ENCODE measurements at regions not wholly inside any gene's neighbourhood (a gene's known extent, or its start where the extent isn't known, plus 50 kb on each side); places are given as distances from the start of the nearest gene placed in this dataset.

DNA sequence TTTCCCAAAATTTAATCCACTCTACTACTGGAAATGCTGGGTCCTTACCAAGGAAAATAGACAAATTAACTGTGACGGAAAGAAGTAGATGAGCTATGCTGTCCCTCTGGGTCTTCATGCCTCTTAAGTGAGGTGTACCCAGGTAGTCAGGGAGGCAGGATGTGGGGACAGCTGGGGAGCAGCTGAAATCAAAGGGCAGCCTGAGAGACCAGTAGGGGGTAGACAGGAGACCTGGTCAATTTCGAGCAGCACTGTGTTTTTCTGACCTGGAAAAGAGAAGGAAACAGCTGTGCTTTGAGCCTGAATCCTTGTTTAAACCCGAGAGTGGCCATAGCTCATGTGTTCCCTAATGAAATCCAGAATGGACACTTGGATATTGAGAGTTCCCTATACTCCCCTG, 587.3 kb downstream of the EFNB2 start:
- DNase-seq (ENCODE audit: low read depth, low spot score) = no peak

DNA sequence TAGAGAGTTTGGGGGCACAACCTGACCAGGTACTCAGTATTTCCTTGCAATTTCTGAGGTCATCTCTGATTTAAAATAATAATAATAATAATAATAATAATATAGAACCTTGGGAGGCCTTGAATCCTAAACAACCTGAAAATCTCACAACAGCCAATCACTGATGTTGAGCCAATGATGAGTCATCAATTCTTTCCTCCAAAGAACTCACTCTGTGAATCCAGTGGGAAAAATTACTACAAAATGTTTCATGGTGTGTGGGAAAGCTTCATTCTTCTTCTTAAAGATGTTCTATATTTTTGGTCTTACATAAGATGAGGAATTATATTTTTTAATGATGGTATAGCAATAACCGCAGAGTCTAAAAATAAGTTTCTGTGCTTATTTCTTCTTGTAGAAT, 594.6 kb downstream of the EFNB2 start:
- DNase-seq (ENCODE audit: low read depth, low spot score) = no peak

- DNase-seq (ENCODE audit: low read depth, low spot score) = no peak
Measured at GRCh38 chr13:105937451-105937850, 598.0 kb downstream of the EFNB2 start.

GRCh38 chr13:105936816-105937215, 598.6 kb downstream of the EFNB2 start:
- DNase-seq (ENCODE audit: low read depth, low spot score) = no peak

DNA sequence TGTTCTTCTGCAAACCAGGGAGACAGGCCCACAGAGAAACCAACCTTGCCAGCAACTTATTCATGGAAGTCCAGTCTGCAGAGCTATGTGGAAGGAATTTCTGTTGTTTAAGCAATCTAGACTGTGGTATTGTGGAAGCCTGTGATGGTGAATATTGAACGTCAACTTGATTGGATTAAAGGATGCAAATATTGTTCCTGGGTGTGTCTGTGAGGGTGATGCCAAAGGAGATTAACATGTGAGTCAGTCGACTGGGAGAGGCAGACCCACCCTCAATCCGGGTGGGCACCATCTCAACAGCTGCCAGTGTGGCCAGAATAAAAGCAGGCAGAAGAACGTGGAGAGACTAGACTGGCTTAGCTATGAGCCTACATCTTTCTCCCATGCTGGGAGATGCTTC, 606.0 kb downstream of the EFNB2 start:
- no peak for DNase-seq (ENCODE audit: low read depth, low spot score)

GRCh38 chr13:105928901-105929300, 606.6 kb downstream of the EFNB2 start:
- no peak for DNase-seq (ENCODE audit: low read depth, low spot score)

GRCh38 chr13:105928048-105928447, 607.4 kb downstream of the EFNB2 start:
- DNase-seq (ENCODE audit: low read depth, low spot score) = no peak

DNA sequence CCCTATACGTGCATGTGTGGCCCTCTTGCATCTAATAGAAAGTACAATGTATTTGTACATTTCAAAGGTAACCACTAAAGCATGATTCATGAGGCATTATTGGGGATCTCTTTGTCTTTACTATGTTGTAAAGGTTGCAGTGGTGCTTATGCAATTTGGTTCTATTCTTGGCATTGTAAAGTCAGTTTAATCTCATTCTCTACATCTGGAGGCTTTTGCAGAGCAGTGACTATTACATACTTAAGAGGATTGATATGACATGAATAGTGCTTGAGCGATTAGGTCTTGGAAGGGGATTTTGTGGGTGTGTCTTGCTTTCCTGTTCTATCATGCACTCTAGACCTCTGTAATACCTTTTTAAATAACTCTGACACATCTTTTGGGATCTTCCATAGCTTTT, 610.0 kb downstream of the EFNB2 start:
- no peak for DNase-seq (ENCODE audit: low read depth, low spot score)

- DNase-seq (ENCODE audit: low read depth, low spot score) = no peak
Measured at GRCh38 chr13:105921711-105922110, 613.8 kb downstream of the EFNB2 start.

GRCh38 chr13:105920370-105920769, 615.1 kb downstream of the EFNB2 start:
- no peak for DNase-seq (ENCODE audit: low read depth, low spot score)

DNA sequence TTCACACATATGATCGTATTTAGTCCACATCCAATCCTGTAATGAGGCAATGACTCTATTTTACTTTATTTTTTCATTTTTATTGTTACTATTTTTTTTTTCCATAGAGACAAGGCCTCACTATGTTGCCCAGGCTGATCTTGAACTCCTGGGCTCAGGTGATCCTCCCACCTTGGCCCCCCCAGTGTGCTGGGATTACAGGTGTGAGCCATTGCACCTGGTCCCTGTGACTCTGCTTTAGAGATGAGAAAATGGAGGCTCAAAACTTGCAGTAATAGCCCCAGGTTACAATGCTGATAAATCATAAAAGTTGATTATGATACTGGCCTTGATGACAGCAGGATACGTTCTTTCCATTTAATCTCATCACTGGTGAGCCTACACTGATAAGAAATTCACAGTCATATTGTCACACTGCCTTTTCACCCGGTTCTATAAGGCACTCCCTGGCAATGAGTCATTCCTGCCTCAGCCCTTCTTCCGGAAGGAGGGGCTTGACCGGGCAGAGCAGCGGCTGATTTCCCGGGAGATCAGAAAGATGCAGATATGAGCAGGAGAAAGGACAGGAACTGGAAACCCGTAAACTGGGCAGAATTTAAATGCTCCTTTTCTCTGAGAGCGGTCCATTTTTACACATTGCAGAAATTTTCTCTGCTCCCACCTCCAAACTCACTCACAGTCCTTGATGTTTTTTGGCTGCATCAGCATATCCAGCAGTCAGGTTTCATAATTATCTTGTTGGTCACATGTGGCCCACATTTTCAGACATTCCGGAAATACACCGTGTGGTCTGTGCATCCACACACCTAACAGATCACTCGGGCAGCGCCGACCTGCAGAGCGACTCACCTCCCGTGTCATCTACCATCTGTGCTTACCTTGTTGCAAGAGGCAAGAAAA, 616.4 kb downstream of the EFNB2 start:
- no peak for DNase-seq (ENCODE audit: low read depth, low spot score)

DNA sequence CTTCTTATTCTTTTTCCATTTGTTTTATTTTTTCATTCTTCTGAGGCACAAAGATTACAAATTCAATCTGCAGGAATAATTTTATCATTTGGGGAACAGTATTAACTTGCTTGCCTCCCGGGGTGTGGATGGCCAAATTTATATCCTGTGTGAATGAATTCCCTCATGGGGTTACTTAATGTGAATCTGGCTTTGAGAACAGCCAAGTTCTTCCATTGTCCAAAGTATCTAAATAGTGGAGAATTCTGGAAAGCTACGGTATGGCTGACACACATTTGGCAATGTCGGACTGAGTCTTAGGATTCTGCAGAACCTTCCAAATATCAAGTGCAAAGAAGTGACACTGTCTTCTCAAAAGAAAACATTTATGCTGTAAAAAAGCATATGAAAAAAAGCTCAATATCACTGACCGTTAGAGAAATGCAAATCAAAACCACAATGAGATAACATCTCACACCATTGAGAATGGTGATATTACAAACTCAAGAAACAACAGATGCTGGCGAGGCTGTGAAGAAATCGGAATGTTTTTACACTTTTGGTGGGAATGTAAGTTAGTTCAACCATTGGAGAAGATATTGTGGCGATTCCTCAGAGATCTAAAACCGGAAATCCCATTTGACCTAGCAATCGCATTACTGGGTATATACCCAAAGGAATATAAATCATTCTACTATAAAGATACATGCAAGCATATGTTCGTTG, 620.2 kb downstream of the EFNB2 start:
- no peak for DNase-seq (ENCODE audit: low read depth, low spot score)

GRCh38 chr13:105914291-105915036, 621.0 kb downstream of the EFNB2 start:
- DNase-seq (ENCODE audit: low read depth, low spot score) = no peak

GRCh38 chr13:105908586-105908985, 626.9 kb downstream of the EFNB2 start:
- DNase-seq (ENCODE audit: low read depth, low spot score) = no peak

- DNase-seq (ENCODE audit: low read depth, low spot score) = no peak
Measured at GRCh38 chr13:105907319-105908019, 628.0 kb downstream of the EFNB2 start.

DNA sequence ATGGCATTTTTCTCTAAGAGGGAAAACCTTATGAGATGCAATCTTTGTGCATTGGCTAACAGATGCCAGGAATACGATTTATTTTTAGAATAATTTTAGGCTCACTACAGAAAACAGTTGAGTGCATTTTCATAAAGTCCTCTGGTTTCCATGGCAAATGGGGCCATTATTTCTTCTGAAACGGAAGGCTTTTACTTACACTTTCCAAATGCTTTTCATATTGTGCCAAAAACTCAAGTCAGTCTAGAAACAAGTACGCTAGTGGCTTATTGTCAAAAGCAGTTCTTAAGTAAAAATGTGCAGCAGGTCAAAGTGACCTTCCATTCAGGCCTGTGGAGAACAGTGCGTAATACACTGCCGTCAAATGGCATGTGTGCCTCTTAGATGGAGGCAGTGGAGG, 628.7 kb downstream of the EFNB2 start:
- no peak for DNase-seq (ENCODE audit: low read depth, low spot score)

GRCh38 chr13:105904034-105904742, 631.3 kb downstream of the EFNB2 start:
- no peak for DNase-seq (ENCODE audit: low read depth, low spot score)

GRCh38 chr13:105902396-105902795, 633.1 kb downstream of the EFNB2 start:
- DNase-seq (ENCODE audit: low read depth, low spot score) = no peak

DNA sequence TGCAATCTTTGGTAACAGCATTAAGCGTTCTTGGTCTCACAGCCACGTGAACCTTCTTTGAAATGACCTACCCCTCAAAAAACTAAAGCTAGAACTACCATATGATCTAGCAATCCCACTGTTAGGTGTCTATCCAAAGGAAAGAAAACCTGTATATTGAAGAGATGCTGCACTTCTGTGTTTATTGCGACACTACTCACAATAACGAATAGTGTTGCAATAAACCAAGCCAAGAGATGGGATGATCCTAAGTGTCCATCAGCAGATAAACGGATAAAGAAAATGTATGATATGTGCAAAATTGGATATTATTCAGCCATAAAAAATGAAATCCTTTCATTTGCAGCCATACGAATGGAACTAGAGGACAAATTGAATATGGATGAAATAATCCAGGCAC, 637.9 kb downstream of the EFNB2 start:
- no peak for DNase-seq (ENCODE audit: low read depth, low spot score)

DNA sequence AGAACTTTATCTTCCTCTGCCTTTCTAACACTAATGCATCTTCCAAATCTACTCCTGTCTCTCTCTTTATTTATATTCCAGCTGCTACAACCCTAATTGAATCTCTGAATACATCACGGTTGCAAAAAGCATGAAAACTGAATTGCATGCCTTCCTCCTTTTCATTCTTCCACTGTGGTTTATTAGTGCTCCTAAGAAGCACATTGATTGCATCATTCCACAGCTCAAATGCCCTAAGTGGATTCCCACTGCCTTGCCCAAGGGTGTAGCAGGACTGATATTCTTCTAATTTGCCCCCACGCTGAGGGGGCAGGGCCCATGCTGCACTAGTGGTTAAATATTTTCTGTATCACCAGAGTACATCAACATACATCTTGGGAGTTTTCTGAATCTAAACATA, 640.8 kb downstream of the EFNB2 start:
- no peak for DNase-seq (ENCODE audit: low read depth, low spot score)

GRCh38 chr13:105890509-105890908, 645.0 kb downstream of the EFNB2 start:
- no peak for DNase-seq (ENCODE audit: low read depth, low spot score)
